HCT116 (cell line): ENCODE measurements at regions not wholly inside any gene's neighbourhood (a gene's known extent, or its start where the extent isn't known, plus 50 kb on each side); places are given as distances from the start of the nearest gene placed in this dataset.

Experiments used
- ATAC-seq: fragments of 200-7000 bp; cut with Tn5 transposase; 2 replicates; pipeline ENCODE4 v1.9.1; 2020; ENCODE audit warnings: mild to moderate bottlenecking, moderate library complexity
- BruUV-seq: library from RNA; stranded (reverse); fragments of 400-500 nt; replicated peaks from 2 replicates; lab custom pipeline; 2021; lab: Mats Ljungman, UMichigan
- CTCF ChIA-PET: fragments of 300-600 bp; sonication (Branson Sonifier 250); formaldehyde crosslinking; loops from one replicate; lab custom pipeline; 2021; ENCODE audit warnings: antibody characterized with exemption; lab: Charles Lee
- POLR2A ChIA-PET: fragments of 300-600, 350-600 bp; sonication (Branson Sonifier 250); formaldehyde crosslinking; loops from one replicate; lab custom pipeline; 2021; ENCODE audit warnings: antibody characterized with exemption; lab: Charles Lee
- RAD21 ChIA-PET, 2 experiments: fragments of 300-600 bp; sonication (Branson Sonifier 250); formaldehyde crosslinking; loops; one replicate each; lab custom pipeline; 2023; ENCODE audit warnings: low total read pairs in 2 of 2; ENCODE audit not compliant: uncharacterized antibody in 2 of 2, unreplicated experiment in 2 of 2, low non-redundant PET in 1 of 2; lab: Charles Lee
- DNase-seq: peaks from one replicate; pipeline ENCODE4 v3.0.0-alpha.2; 2010; ENCODE audit warnings: low read depth, low spot score
- H2AFZ ChIP-seq: fragments of 200-600 bp; shearing (Covaris generic), sonication (generic); 2 replicates; pipeline ENCODE4 v1.6.1; 2017; ENCODE audit warnings: low read depth, mixed run types, mixed read lengths, antibody characterized with exemption, low read length; ENCODE audit not compliant: poor library complexity, severe bottlenecking
- H3K27ac ChIP-seq: 2 replicates; pipeline ENCODE4 v1.5.1; 2012; ENCODE audit warnings: low read depth, low read length
- H3K27me3 ChIP-seq: fragments of 200-600 bp; sonication (generic); 2 replicates; pipeline ENCODE4 v1.6.1; 2016; ENCODE audit warnings: mixed run types, low read length, mixed read lengths; ENCODE audit not compliant: insufficient read depth
- H3K36me3 ChIP-seq, 2 experiments: fragments of 200-500 bp in 1 of 2; fragments of 200-600 bp in 1 of 2; sonication (Bioruptor generic) in 1 of 2; sonication (generic) in 1 of 2; 2 replicates each; pipeline versions ENCODE4 v1.5.1 to v1.6.1; 2014 to 2016; ENCODE audit warnings: low read length in 2 of 2, inconsistent platforms in 1 of 2, mixed read lengths in 1 of 2, mixed run types in 1 of 2; ENCODE audit not compliant: insufficient read depth in 2 of 2, control insufficient read depth in 1 of 2
- H3K4me1 ChIP-seq, 2 experiments: fragments of 200-600 bp in 1 of 2; sonication (generic) in 1 of 2; 2 replicates each; pipeline versions ENCODE4 v1.5.1 to v1.6.1; 2012 to 2017; ENCODE audit warnings: low read length in 2 of 2, inconsistent platforms in 1 of 2, mild to moderate bottlenecking in 1 of 2, mixed read lengths in 1 of 2, mixed run types in 1 of 2, moderate library complexity in 1 of 2; ENCODE audit not compliant: insufficient read depth in 2 of 2, control insufficient read depth in 1 of 2
- H3K4me2 ChIP-seq: fragments of 200-600 bp; sonication (generic); 2 replicates; pipeline ENCODE4 v1.6.1; 2017; ENCODE audit warnings: mixed run types, low read length, mixed read lengths
- H3K4me3 ChIP-seq, 2 experiments: fragments of 200-600 bp in 1 of 2; sonication (generic) in 1 of 2; replicated peaks in 1 of 2; 2 replicates each; pipeline ENCODE4 v1.5.1; 2011 to 2016; ENCODE audit warnings: low read length in 2 of 2, control low read depth in 1 of 2, low read depth in 1 of 2, mild to moderate bottlenecking in 1 of 2, mixed read lengths in 1 of 2, mixed run types in 1 of 2
- H3K79me2 ChIP-seq: fragments of 200-600 bp; sonication (generic); 2 replicates; pipeline ENCODE4 v1.6.1; 2017; ENCODE audit warnings: mild to moderate bottlenecking, mixed run types, low read length, moderate library complexity, mixed read lengths; ENCODE audit not compliant: insufficient read depth
- H3K9ac ChIP-seq: fragments of 200-600 bp; sonication (generic); 2 replicates; pipeline ENCODE4 v1.6.1; 2016; ENCODE audit warnings: low read length, mixed read lengths
- H3K9me2 ChIP-seq: fragments of 200-600 bp; sonication (generic), shearing (Covaris generic); 2 replicates; pipeline ENCODE4 v1.6.1; 2017; ENCODE audit warnings: mixed run types, mild to moderate bottlenecking, moderate library complexity; ENCODE audit not compliant: insufficient read depth
- H3K9me3 ChIP-seq, 2 experiments: fragments of 200-500 bp in 1 of 2; fragments of 200-600 bp in 1 of 2; sonication (Bioruptor generic) in 1 of 2; sonication (generic) in 1 of 2; 2 replicates each; pipeline ENCODE4 v1.6.1; 2014 to 2017; ENCODE audit warnings: low read length in 2 of 2, mixed read lengths in 2 of 2, inconsistent platforms in 1 of 2, low read depth in 1 of 2, mild to moderate bottlenecking in 1 of 2, mixed run types in 1 of 2, moderate library complexity in 1 of 2; ENCODE audit not compliant: control insufficient read depth in 1 of 2, insufficient read depth in 1 of 2
- H4K20me1 ChIP-seq: fragments of 200-600 bp; sonication (generic), shearing (Covaris generic); 2 replicates; pipeline ENCODE4 v1.6.1; 2017; ENCODE audit warnings: mixed run types, mild to moderate bottlenecking, moderate library complexity; ENCODE audit not compliant: insufficient read depth
- CBX3 ChIP-seq: IDR thresholded peaks from 2 replicates; pipeline ENCODE4 v1.6.1; 2012; ENCODE audit warnings: low read depth
- CEBPB ChIP-seq: IDR thresholded peaks from 2 replicates; pipeline ENCODE4 v1.6.1; 2012; ENCODE audit warnings: low read depth
- EGR1 ChIP-seq: IDR thresholded peaks from 2 replicates; pipeline ENCODE4 v1.6.1; 2012; ENCODE audit warnings: low read depth
- ELF1 ChIP-seq: IDR thresholded peaks from 2 replicates; pipeline ENCODE4 v1.6.1; 2012; ENCODE audit warnings: low read depth, borderline replicate concordance
- EZH2phosphoT487 ChIP-seq: fragments of 200-600 bp; IDR thresholded peaks from 2 replicates; pipeline ENCODE4 v1.6.1; 2018; ENCODE audit warnings: antibody characterized with exemption, borderline replicate concordance
- FOSL1 ChIP-seq: IDR thresholded peaks from 2 replicates; pipeline ENCODE4 v1.6.1; 2012; ENCODE audit warnings: low read depth
- JUND ChIP-seq: IDR thresholded peaks from 2 replicates; pipeline ENCODE4 v1.6.1; 2012
- POLR2A ChIP-seq: IDR thresholded peaks from 2 replicates; pipeline ENCODE4 v1.7.0; 2011; ENCODE audit warnings: borderline replicate concordance; ENCODE audit not compliant: insufficient read depth, insufficient read length; ENCODE audit errors: extremely low read depth
- POLR2AphosphoS5 ChIP-seq: IDR thresholded peaks from 2 replicates; pipeline ENCODE4 v1.6.1; 2011; ENCODE audit warnings: mild to moderate bottlenecking, low read depth, low read length, moderate library complexity
- RAD21 ChIP-seq: IDR thresholded peaks from 2 replicates; pipeline ENCODE4 v1.6.1; 2012; ENCODE audit warnings: low read depth, mild to moderate bottlenecking
- SIN3A ChIP-seq: IDR thresholded peaks from 2 replicates; pipeline ENCODE4 v1.6.1; 2012; ENCODE audit warnings: low read depth
- SRF ChIP-seq: IDR thresholded peaks from 2 replicates; pipeline ENCODE4 v1.6.1; 2012; ENCODE audit warnings: low read depth
- TCF7L2 ChIP-seq: IDR thresholded peaks from 2 replicates; pipeline ENCODE4 v1.7.0; 2011; ENCODE audit warnings: borderline replicate concordance, inconsistent platforms; ENCODE audit not compliant: insufficient read depth, insufficient read length; ENCODE audit errors: extremely low read depth
- YY1 ChIP-seq: IDR thresholded peaks from 2 replicates; pipeline ENCODE4 v1.6.1; 2011; ENCODE audit warnings: low read length, low read depth, moderate library complexity, mild to moderate bottlenecking; ENCODE audit not compliant: insufficient replicate concordance; ENCODE audit errors: extremely low read depth
- ZFX ChIP-seq: fragments of 450-650 bp; IDR thresholded peaks from 2 replicates; pipeline ENCODE4 v1.6.1; 2017
- ZNF274 ChIP-seq: fragments of 200-500 bp; sonication (Bioruptor generic); IDR thresholded peaks from 2 replicates; pipeline ENCODE4 v1.6.1; 2014; ENCODE audit warnings: mild to moderate bottlenecking, low read depth, low read length, inconsistent platforms
- intact Hi-C: fragments of 100-400 bp; cut with micrococcal nuclease; formaldehyde crosslinking; loops from 2 replicates; pipeline ENCODE4 v1.10.0; 2022
- TF ChIP-seq, protein P1 (sequence below), 3 experiments: fragments of 200-600 bp in 1 of 3; sonication (generic) in 1 of 3; IDR thresholded peaks in 2 of 3; conservative IDR thresholded peaks in 1 of 3; 2 replicates each; pipeline ENCODE4 v1.5.1; 2012 to 2017; ENCODE audit warnings: low read depth in 2 of 3, low read length in 2 of 3, antibody characterized with exemption in 1 of 3, borderline replicate concordance in 1 of 3, control low read depth in 1 of 3, mild to moderate bottlenecking in 1 of 3, mixed read lengths in 1 of 3, mixed run types in 1 of 3, moderate library complexity in 1 of 3; ENCODE audit not compliant: insufficient read depth in 1 of 3
- TF ChIP-seq, protein P2 (sequence below): IDR thresholded peaks from 2 replicates; pipeline ENCODE4 v1.6.1; 2012; ENCODE audit warnings: low read depth
- TF ChIP-seq, protein P3 (sequence below): IDR thresholded peaks from 2 replicates; pipeline ENCODE4 v1.6.1; 2011; ENCODE audit warnings: mild to moderate bottlenecking, low read length, moderate library complexity; ENCODE audit not compliant: insufficient replicate concordance; ENCODE audit errors: extremely low read depth
- TF ChIP-seq, protein P4 (sequence below): IDR thresholded peaks from 2 replicates; pipeline ENCODE4 v1.6.1; 2012

DNA sequence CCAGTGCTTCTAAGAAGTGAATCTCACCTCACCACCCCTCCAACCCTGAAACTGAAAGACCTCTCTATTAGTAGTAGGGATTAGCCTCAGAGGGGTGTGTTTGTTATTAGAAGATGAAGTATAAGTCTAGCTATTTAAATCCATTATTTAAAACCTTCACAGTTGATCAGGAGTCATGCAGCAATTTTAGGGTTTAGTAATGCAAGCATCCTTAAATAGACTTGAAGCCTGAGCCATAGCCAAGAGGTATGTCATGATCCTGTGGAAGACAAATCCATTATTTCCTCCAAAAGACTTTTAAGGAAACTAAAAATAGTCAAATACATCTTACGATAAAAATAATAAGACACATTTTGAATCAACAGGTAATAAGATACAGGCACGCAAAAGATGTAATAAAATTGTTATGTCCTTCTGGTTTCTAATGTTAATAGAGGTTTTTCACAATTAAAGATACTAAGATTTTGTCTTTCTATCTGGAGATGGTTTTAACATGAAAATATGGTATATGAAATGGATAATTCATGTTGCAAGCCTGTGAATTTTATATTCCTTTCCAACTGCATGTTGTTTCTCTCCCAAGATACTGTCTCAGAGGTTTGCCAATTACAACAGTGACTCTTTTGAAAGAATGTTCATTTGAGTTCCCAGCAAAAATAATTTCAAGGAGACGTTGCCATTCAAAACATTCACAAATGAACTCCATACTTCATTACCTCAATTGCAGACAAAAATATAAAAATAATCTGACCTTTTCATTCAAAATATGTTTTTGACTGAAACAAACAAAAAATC is 68.0 kb downstream of the LUZP4 start:
- CTCF ChIA-PET: no interaction called here
- intact Hi-C loops: no loop called here

More for the DNA sequence above, 68.0 kb downstream of the LUZP4 start:
- Histone ChIP-seq H3K36me3 (no peaks in the 10 kb centered on the region), H3K27ac (no peak overlapping the region), H3K4me2 (no peak overlapping the region), H4K20me1 (no peaks in the 10 kb centered on the region), H3K4me1 (no peaks in the 10 kb centered on the region), H2AFZ (no peak overlapping the region), H3K79me2 (no peaks in the 10 kb centered on the region), H3K4me3 (no peak overlapping the region), H3K9me2 (no peaks in the 10 kb centered on the region), H3K9me3 (no peaks in the 10 kb centered on the region), H3K9ac (no peak overlapping the region), H3K27me3 (no peaks in the 10 kb centered on the region)
- ATAC-seq: no peak
- ChIA-PET RAD21 (no interaction called here), POLR2A (no interaction called here)
- TF ChIP-seq, protein P1, sequence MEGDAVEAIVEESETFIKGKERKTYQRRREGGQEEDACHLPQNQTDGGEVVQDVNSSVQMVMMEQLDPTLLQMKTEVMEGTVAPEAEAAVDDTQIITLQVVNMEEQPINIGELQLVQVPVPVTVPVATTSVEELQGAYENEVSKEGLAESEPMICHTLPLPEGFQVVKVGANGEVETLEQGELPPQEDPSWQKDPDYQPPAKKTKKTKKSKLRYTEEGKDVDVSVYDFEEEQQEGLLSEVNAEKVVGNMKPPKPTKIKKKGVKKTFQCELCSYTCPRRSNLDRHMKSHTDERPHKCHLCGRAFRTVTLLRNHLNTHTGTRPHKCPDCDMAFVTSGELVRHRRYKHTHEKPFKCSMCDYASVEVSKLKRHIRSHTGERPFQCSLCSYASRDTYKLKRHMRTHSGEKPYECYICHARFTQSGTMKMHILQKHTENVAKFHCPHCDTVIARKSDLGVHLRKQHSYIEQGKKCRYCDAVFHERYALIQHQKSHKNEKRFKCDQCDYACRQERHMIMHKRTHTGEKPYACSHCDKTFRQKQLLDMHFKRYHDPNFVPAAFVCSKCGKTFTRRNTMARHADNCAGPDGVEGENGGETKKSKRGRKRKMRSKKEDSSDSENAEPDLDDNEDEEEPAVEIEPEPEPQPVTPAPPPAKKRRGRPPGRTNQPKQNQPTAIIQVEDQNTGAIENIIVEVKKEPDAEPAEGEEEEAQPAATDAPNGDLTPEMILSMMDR (IDR thresholded peaks at IDR 0.05 in 2 of 3, conservative IDR thresholded peaks at IDR 0.05 in 1 of 3; ENCODE audit: borderline replicate concordance in 1 of 3, insufficient read depth in 1 of 3, low read depth in 2 of 3, low read length in 2 of 3): no peak
- TF ChIP-seq SIN3A (no peak), SRF (no peak), ELF1 (no peak), ZFX (no peak), CEBPB (no peak), YY1 (no peak), RAD21 (no peak), EGR1 (no peak), JUND (no peak), FOSL1 (no peak), CBX3 (no peak), TCF7L2 (no peak), EZH2phosphoT487 (no peak), POLR2A (no peak), ZNF274 (no peak), POLR2AphosphoS5 (no peak)
- TF ChIP-seq, protein P2, sequence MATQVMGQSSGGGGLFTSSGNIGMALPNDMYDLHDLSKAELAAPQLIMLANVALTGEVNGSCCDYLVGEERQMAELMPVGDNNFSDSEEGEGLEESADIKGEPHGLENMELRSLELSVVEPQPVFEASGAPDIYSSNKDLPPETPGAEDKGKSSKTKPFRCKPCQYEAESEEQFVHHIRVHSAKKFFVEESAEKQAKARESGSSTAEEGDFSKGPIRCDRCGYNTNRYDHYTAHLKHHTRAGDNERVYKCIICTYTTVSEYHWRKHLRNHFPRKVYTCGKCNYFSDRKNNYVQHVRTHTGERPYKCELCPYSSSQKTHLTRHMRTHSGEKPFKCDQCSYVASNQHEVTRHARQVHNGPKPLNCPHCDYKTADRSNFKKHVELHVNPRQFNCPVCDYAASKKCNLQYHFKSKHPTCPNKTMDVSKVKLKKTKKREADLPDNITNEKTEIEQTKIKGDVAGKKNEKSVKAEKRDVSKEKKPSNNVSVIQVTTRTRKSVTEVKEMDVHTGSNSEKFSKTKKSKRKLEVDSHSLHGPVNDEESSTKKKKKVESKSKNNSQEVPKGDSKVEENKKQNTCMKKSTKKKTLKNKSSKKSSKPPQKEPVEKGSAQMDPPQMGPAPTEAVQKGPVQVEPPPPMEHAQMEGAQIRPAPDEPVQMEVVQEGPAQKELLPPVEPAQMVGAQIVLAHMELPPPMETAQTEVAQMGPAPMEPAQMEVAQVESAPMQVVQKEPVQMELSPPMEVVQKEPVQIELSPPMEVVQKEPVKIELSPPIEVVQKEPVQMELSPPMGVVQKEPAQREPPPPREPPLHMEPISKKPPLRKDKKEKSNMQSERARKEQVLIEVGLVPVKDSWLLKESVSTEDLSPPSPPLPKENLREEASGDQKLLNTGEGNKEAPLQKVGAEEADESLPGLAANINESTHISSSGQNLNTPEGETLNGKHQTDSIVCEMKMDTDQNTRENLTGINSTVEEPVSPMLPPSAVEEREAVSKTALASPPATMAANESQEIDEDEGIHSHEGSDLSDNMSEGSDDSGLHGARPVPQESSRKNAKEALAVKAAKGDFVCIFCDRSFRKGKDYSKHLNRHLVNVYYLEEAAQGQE: no peak
- TF ChIP-seq, protein P3, sequence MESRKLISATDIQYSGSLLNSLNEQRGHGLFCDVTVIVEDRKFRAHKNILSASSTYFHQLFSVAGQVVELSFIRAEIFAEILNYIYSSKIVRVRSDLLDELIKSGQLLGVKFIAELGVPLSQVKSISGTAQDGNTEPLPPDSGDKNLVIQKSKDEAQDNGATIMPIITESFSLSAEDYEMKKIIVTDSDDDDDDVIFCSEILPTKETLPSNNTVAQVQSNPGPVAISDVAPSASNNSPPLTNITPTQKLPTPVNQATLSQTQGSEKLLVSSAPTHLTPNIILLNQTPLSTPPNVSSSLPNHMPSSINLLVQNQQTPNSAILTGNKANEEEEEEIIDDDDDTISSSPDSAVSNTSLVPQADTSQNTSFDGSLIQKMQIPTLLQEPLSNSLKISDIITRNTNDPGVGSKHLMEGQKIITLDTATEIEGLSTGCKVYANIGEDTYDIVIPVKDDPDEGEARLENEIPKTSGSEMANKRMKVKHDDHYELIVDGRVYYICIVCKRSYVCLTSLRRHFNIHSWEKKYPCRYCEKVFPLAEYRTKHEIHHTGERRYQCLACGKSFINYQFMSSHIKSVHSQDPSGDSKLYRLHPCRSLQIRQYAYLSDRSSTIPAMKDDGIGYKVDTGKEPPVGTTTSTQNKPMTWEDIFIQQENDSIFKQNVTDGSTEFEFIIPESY: no peak
- TF ChIP-seq, protein P4, sequence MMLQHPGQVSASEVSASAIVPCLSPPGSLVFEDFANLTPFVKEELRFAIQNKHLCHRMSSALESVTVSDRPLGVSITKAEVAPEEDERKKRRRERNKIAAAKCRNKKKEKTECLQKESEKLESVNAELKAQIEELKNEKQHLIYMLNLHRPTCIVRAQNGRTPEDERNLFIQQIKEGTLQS: no peak
- BruUV-seq: no TSS peak
- no peak for DNase-seq
